ENCODE measurements at regions not wholly inside any gene's neighbourhood (a gene's known extent, or its start where the extent isn't known, plus 50 kb on each side); places are given as distances from the start of the nearest gene placed in this dataset.
"Not testable (repeated sequence)": the region's sequence is repeated elsewhere in the genome, so short reads cannot be mapped to it uniquely, and the experiment has no call there.

- no peak for TF ChIP-seq TSHZ2 (CRISPR knock-in tag; IDR thresholded peaks at IDR 0.05)
Observed at GRCh38 chr13:50543141-50543540, 300.4 kb downstream of the DLEU7 start (continued).

- peak; percentile 81 for ATAC-seq
- TF ChIP-seq CSDC2 (CRISPR knock-in tag; IDR thresholded peaks at IDR 0.05) (no peak), ZC3H10 (CRISPR knock-in tag; IDR thresholded peaks at IDR 0.05) (no peak), ZNF565 (CRISPR knock-in tag; conservative IDR thresholded peaks at IDR 0.05; ENCODE audit: low read depth) (no peak), ARNTL (CRISPR knock-in tag; IDR thresholded peaks at IDR 0.05; ENCODE audit: borderline replicate concordance, low read depth) (no peak), POU6F1 (CRISPR knock-in tag; IDR thresholded peaks at IDR 0.05; ENCODE audit: borderline replicate concordance, low read depth) (no peak), SNAI2 (CRISPR knock-in tag; IDR thresholded peaks at IDR 0.05) (no peak), GLIS3 (CRISPR knock-in tag; IDR thresholded peaks at IDR 0.05) (no peak), BACH2 (CRISPR knock-in tag; IDR thresholded peaks at IDR 0.05; ENCODE audit: borderline replicate concordance) (no peak), ZFP30 (CRISPR knock-in tag; IDR thresholded peaks at IDR 0.05) (no peak), RARB (CRISPR knock-in tag; IDR thresholded peaks at IDR 0.05) (no peak), OSR1 (CRISPR knock-in tag; IDR thresholded peaks at IDR 0.05) (no peak), TOX (CRISPR knock-in tag; IDR thresholded peaks at IDR 0.05; ENCODE audit: borderline replicate concordance) (no peak), ZNF70 (CRISPR knock-in tag; IDR thresholded peaks at IDR 0.05) (no peak), ZFP3 (CRISPR knock-in tag; IDR thresholded peaks at IDR 0.05) (no peak), ISL1 (CRISPR knock-in tag; IDR thresholded peaks at IDR 0.05) (no peak), TCF4 (CRISPR knock-in tag; IDR thresholded peaks at IDR 0.05; ENCODE audit: borderline replicate concordance) (no peak)
Observed at GRCh38 chr13:50543782-50544181, 299.7 kb downstream of the DLEU7 start.

GRCh38 chr13:50544211-50544610, 299.3 kb downstream of the DLEU7 start:
- no peak for ATAC-seq
- no peak for TF ChIP-seq ZFP3 (CRISPR knock-in tag; IDR thresholded peaks at IDR 0.05)
- no peak for TF ChIP-seq ARNTL (CRISPR knock-in tag; IDR thresholded peaks at IDR 0.05; ENCODE audit: borderline replicate concordance, low read depth)
- TF ChIP-seq ZFP30 (CRISPR knock-in tag; IDR thresholded peaks at IDR 0.05) = no peak

- not testable (repeated sequence) for ATAC-seq
Observed at GRCh38 chr13:50547175-50547574, 296.3 kb downstream of the DLEU7 start.

GRCh38 chr13:50548586-50548985, 294.9 kb downstream of the DLEU7 start:
- ATAC-seq = no peak
- no peak for TF ChIP-seq PPARA (CRISPR knock-in tag; IDR thresholded peaks at IDR 0.05; ENCODE audit: borderline replicate concordance)

GRCh38 chr13:50549221-50549942, 294.1 kb downstream of the DLEU7 start:
- no peak for ATAC-seq
- no peak for TF ChIP-seq ARNTL (CRISPR knock-in tag; IDR thresholded peaks at IDR 0.05; ENCODE audit: borderline replicate concordance, low read depth)
- no peak for TF ChIP-seq ZFP3 (CRISPR knock-in tag; IDR thresholded peaks at IDR 0.05)
- no peak for TF ChIP-seq ZC3H10 (CRISPR knock-in tag; IDR thresholded peaks at IDR 0.05)
- TF ChIP-seq ESRRG (CRISPR knock-in tag; IDR thresholded peaks at IDR 0.05) = no peak
- no peak for TF ChIP-seq ZFP30 (CRISPR knock-in tag; IDR thresholded peaks at IDR 0.05)
- no peak for TF ChIP-seq BACH2 (CRISPR knock-in tag; IDR thresholded peaks at IDR 0.05; ENCODE audit: borderline replicate concordance)
- TF ChIP-seq ZNF8 (CRISPR knock-in tag; IDR thresholded peaks at IDR 0.05) = no peak
- no peak for TF ChIP-seq TOX (CRISPR knock-in tag; IDR thresholded peaks at IDR 0.05; ENCODE audit: borderline replicate concordance)
- no peak for TF ChIP-seq POU6F1 (CRISPR knock-in tag; IDR thresholded peaks at IDR 0.05; ENCODE audit: borderline replicate concordance, low read depth)
- TF ChIP-seq ZNF565 (CRISPR knock-in tag; conservative IDR thresholded peaks at IDR 0.05; ENCODE audit: low read depth) = no peak
- TF ChIP-seq ZNF70 (CRISPR knock-in tag; IDR thresholded peaks at IDR 0.05) = no peak
- no peak for TF ChIP-seq OSR1 (CRISPR knock-in tag; IDR thresholded peaks at IDR 0.05)
- TF ChIP-seq TSHZ2 (CRISPR knock-in tag; IDR thresholded peaks at IDR 0.05) = no peak
- TF ChIP-seq CREB5 (CRISPR knock-in tag; IDR thresholded peaks at IDR 0.05; ENCODE audit: low read depth) = no peak
- TF ChIP-seq ISL1 (CRISPR knock-in tag; IDR thresholded peaks at IDR 0.05) = no peak

Data from SK-N-SH treated with all-trans-retinoic acid at 6 μM for 48 hours (cell line).